ENCODE measurements at regions not wholly inside any gene's neighbourhood (a gene's known extent, or its start where the extent isn't known, plus 50 kb on each side); places are given as distances from the start of the nearest gene placed in this dataset.

DNA sequence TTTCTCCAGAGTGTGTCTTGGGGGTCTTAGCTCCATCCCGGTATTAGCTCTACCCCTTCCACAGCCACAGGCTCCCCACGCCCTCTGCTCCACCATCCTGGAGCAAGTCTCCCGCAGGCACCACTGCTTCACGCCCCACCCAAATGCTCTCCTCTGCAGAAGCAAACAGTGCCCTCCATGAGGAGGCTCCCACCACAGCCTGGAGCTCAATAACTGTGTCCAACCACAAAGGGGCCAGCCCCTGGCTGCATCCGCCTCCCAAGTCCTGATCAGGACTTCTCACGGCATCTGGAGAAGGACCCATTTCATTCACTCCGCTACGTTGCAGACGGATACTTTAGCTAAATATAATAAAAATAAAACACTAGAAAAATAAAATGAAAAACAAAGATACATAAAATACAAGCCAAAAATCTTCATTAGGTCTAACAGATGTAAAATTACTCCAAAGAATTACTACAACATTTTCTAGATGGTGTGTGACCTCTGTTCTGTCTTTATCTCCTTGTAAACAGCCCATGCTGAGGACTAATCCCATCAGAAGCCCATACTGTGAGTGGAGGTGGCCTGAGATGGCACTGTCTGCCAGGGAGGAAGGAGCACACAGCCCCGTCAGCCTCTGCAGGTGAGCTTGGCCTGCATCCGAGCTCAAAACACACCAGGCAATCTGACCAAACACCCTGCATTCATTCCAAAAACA, 210.8 kb upstream of the RAB6C start:
- TF ChIP-seq CTCF (conservative IDR thresholded peaks at IDR 0.05; ENCODE audit: low read depth, low read length) = no peak
- no peak for TF ChIP-seq EZH2 (IDR thresholded peaks at IDR 0.05; ENCODE audit: borderline replicate concordance, low read depth, low read length, poor library complexity, severe bottlenecking)

Measured in A673 (cell line).